SU-DHL-6 (cell line): ENCODE measurements at regions not wholly inside any gene's neighbourhood (a gene's known extent, or its start where the extent isn't known, plus 50 kb on each side); places are given as distances from the start of the nearest gene placed in this dataset.

Source experiments
- H2AFZ ChIP-seq: fragments of 200-600 bp; sonication (generic); 2 replicates; pipeline ENCODE4 v1.6.1; 2014; ENCODE audit warnings: low read depth, mild to moderate bottlenecking, moderate library complexity, mixed read lengths, antibody characterized with exemption, low read length; ENCODE audit not compliant: severe bottlenecking
- H3F3A ChIP-seq: fragments of 200-600 bp; shearing (Covaris generic); 2 replicates; pipeline ENCODE4 v1.6.0; 2016; ENCODE audit warnings: antibody characterized with exemption, mild to moderate bottlenecking; ENCODE audit not compliant: insufficient read depth
- H3K27ac ChIP-seq: fragments of 200-600 bp; sonication (generic); 2 replicates; pipeline ENCODE4 v1.5.1; 2016; ENCODE audit warnings: low read depth, mild to moderate bottlenecking, low read length, moderate library complexity, mixed read lengths
- H3K27me3 ChIP-seq: fragments of 200-600 bp; sonication (generic), shearing (Covaris generic); 2 replicates; pipeline ENCODE4 v1.6.0; 2014; ENCODE audit warnings: mild to moderate bottlenecking, low read length
- H3K36me3 ChIP-seq: fragments of 200-600 bp; sonication (generic); 2 replicates; pipeline ENCODE4 v1.6.1; 2014; ENCODE audit warnings: mild to moderate bottlenecking, low read length, mixed read lengths
- H3K4me2 ChIP-seq: fragments of 300-600, 200-600 bp; shearing (Covaris generic), sonication (generic); 2 replicates; pipeline ENCODE4 v1.6.0; 2014; ENCODE audit warnings: low read length, low read depth, mild to moderate bottlenecking; ENCODE audit not compliant: poor library complexity, severe bottlenecking
- H3K4me3 ChIP-seq: fragments of 200-600 bp; sonication (generic); 2 replicates; pipeline ENCODE4 v1.5.1; 2014; ENCODE audit warnings: antibody characterized with exemption, low read length, mild to moderate bottlenecking, mixed read lengths; ENCODE audit not compliant: insufficient read depth, poor library complexity, severe bottlenecking
- H3K79me2 ChIP-seq: fragments of 200-600 bp; sonication (generic); 2 replicates; pipeline ENCODE4 v1.6.1; 2014; ENCODE audit warnings: mild to moderate bottlenecking, low read length, moderate library complexity; ENCODE audit not compliant: insufficient read depth
- H3K9ac ChIP-seq: fragments of 200-600 bp; sonication (generic); 2 replicates; pipeline ENCODE4 v1.7.0; 2014; ENCODE audit warnings: mild to moderate bottlenecking, low read length
- H3K9me2 ChIP-seq: fragments of 200-600 bp; sonication (generic); replicated peaks from 2 replicates; pipeline ENCODE4 v1.6.1; 2014; ENCODE audit warnings: low read length; ENCODE audit not compliant: insufficient read depth
- H3K9me3 ChIP-seq: fragments of 200-600 bp; sonication (generic); 2 replicates; pipeline ENCODE4 v1.6.1; 2014; ENCODE audit warnings: low read length, mixed read lengths; ENCODE audit not compliant: insufficient read depth
- H4K20me1 ChIP-seq: fragments of 200-600 bp; sonication (generic); 2 replicates; pipeline ENCODE4 v1.6.1; 2014; ENCODE audit warnings: low read depth, mild to moderate bottlenecking, antibody characterized with exemption, low read length, moderate library complexity, mixed read lengths
- EZH2phosphoT487 ChIP-seq: fragments of 200-600 bp; sonication (generic), shearing (Covaris generic); conservative IDR thresholded peaks from 2 replicates; pipeline ENCODE4 v1.6.1; 2018; ENCODE audit warnings: mild to moderate bottlenecking, antibody characterized with exemption, low read length, moderate library complexity, mixed read lengths
- TF ChIP-seq, protein P1 (sequence below): fragments of 200-600 bp; sonication (generic); IDR thresholded peaks from one replicate; pipeline ENCODE4 v1.5.1; 2017; ENCODE audit warnings: antibody characterized with exemption, mild to moderate bottlenecking, low read length, moderate library complexity; ENCODE audit not compliant: insufficient read depth, poor library complexity, severe bottlenecking

DNA sequence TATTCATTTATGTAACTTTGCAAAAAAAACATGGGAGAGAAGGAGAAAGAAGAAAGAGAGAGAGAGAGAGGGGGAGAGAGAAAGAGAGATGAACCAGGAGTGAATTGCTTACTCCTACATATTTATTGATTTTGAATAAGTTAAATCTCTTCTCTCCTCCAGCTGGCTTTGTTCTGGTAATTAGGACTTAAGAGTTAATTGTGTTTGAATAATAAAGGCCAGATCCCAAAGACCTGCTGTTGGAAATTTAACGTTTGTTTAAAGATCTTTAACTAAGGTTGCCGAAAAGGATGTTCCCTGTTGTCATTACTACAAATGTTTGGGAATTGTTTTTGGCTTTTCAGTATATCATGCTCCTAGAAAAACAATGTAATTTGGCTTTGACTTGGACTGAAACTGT lies 473.0 kb downstream of the TUSC1 start:
- no peak overlapping the region for H3K4me2 ChIP-seq
- H3K4me3 ChIP-seq, result no peak overlapping the region
- H3K79me2 ChIP-seq, result no peaks in the 10 kb centered on the region
- no peaks in the 10 kb centered on the region for H3K36me3 ChIP-seq
- H3K27me3 ChIP-seq, result no peaks in the 10 kb centered on the region
- no peak overlapping the region for H2AFZ ChIP-seq
- H3K27ac ChIP-seq, result no peak overlapping the region
- H3K9me3 ChIP-seq, result no peaks in the 10 kb centered on the region
- H3F3A ChIP-seq, result no peaks in the 10 kb centered on the region
- no peaks in the 10 kb centered on the region for H4K20me1 ChIP-seq
- H3K9ac ChIP-seq, result no peak overlapping the region
- no peak for TF ChIP-seq EZH2phosphoT487
- TF ChIP-seq, protein P1, sequence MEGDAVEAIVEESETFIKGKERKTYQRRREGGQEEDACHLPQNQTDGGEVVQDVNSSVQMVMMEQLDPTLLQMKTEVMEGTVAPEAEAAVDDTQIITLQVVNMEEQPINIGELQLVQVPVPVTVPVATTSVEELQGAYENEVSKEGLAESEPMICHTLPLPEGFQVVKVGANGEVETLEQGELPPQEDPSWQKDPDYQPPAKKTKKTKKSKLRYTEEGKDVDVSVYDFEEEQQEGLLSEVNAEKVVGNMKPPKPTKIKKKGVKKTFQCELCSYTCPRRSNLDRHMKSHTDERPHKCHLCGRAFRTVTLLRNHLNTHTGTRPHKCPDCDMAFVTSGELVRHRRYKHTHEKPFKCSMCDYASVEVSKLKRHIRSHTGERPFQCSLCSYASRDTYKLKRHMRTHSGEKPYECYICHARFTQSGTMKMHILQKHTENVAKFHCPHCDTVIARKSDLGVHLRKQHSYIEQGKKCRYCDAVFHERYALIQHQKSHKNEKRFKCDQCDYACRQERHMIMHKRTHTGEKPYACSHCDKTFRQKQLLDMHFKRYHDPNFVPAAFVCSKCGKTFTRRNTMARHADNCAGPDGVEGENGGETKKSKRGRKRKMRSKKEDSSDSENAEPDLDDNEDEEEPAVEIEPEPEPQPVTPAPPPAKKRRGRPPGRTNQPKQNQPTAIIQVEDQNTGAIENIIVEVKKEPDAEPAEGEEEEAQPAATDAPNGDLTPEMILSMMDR, result no peak
- H3K9me2 ChIP-seq, result no peaks in the 10 kb centered on the region

- Histone ChIP-seq H3K27me3 (no peaks in the 10 kb centered on the region), H3K9me2 (0 out of 2 replicates have a peak, but pooled peaks cover 5% of the 10 kb centered on the region), H3K27ac (no peak overlapping the region), H3K36me3 (no peaks in the 10 kb centered on the region), H3K9ac (no peak overlapping the region), H4K20me1 (no peaks in the 10 kb centered on the region), H3K9me3 (no peaks in the 10 kb centered on the region), H3K4me2 (no peak overlapping the region), H2AFZ (no peak overlapping the region), H3F3A (no peaks in the 10 kb centered on the region), H3K79me2 (no peaks in the 10 kb centered on the region), H3K4me3 (no peak overlapping the region)
- TF ChIP-seq, protein P1, result no peak
- TF ChIP-seq EZH2phosphoT487, result no peak
These were observed 500.4 kb downstream of the TUSC1 start for GRCh38 chr9:25177858-25178257.

GRCh38 chr9:25129537-25129936 lies 548.7 kb downstream of the TUSC1 start:
- Histone ChIP-seq H3K27me3 (no peaks in the 10 kb centered on the region), H3K27ac (no peak overlapping the region), H2AFZ (no peak overlapping the region), H3K9ac (no peak overlapping the region), H4K20me1 (no peaks in the 10 kb centered on the region), H3K4me3 (no peak overlapping the region), H3K9me3 (no peaks in the 10 kb centered on the region), H3K79me2 (no peaks in the 10 kb centered on the region), H3K36me3 (no peaks in the 10 kb centered on the region), H3K9me2 (no peaks in the 10 kb centered on the region), H3K4me2 (no peak overlapping the region), H3F3A (no peaks in the 10 kb centered on the region)
- TF ChIP-seq EZH2phosphoT487, result no peak
- TF ChIP-seq, protein P1, result no peak

DNA sequence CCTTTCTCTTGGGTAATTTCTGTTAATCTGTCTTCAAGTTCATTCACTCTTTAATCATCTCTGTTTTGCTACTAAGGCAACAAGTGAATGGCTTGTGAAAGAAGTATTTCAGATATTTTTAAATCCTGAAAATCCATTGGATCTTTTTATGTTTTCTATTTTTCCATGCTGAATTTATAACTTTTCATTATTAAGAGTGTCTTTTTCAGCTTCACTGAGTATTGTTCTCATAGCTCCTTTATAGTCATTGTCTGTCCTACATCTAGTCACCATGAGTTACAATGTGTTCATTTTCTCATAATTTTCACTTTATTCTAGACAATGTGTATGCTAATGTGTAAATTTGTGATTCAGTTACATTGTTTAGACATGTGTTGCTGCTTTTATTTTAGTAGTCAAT lies 556.4 kb downstream of the TUSC1 start:
- H4K20me1 ChIP-seq, result no peaks in the 10 kb centered on the region
- H2AFZ ChIP-seq, result no peak overlapping the region
- H3K27ac ChIP-seq, result no peak overlapping the region
- no peak overlapping the region for H3K4me2 ChIP-seq
- no peaks in the 10 kb centered on the region for H3K27me3 ChIP-seq
- TF ChIP-seq EZH2phosphoT487, result no peak
- TF ChIP-seq, protein P1, result no peak
- no peaks in the 10 kb centered on the region for H3F3A ChIP-seq
- H3K4me3 ChIP-seq, result no peak overlapping the region
- H3K9ac ChIP-seq, result no peak overlapping the region
- H3K36me3 ChIP-seq, result no peaks in the 10 kb centered on the region
- no peaks in the 10 kb centered on the region; the same call in 1 of the 2 replicates for H3K9me2 ChIP-seq
- H3K9me3 ChIP-seq, result no peaks in the 10 kb centered on the region
- no peaks in the 10 kb centered on the region for H3K79me2 ChIP-seq
